Activated naive CD4-positive, alpha-beta T cell treated with anti-CD3 and anti-CD28 coated beads, Interleukin-2, amount 50 U/mL, for 72 hours (primary cell): ENCODE measurements at regions not wholly inside any gene's neighbourhood (a gene's known extent, or its start where the extent isn't known, plus 50 kb on each side); places are given as distances from the start of the nearest gene placed in this dataset.

ENCODE experiments used
- ATAC-seq, 2 donors: fragments of 150-1000 bp; cut with Tn5 transposase; 2 replicates each; pipeline ENCODE4 v1.10.0; 2021; ENCODE audit warnings: mild to moderate bottlenecking in 2 of 2, moderate library complexity in 2 of 2
- DNase-seq, 2 donors: peaks; one replicate each; pipeline ENCODE4 v3.0.0; 2021 to 2022; ENCODE audit warnings: low spot score in 2 of 2
- H3K27ac Mint-ChIP-seq, 2 donors: one replicate each; pipeline ENCODE4 v1.8.0; 2022; ENCODE audit warnings: mild to moderate bottlenecking in 2 of 2, mixed read lengths in 2 of 2
- H3K36me3 Mint-ChIP-seq, 2 donors: one replicate each; pipeline ENCODE4 v1.8.0; 2022; ENCODE audit warnings: mixed read lengths in 2 of 2
- H3K9me3 Mint-ChIP-seq, 2 donors: one replicate each; pipeline ENCODE4 v1.8.0; 2022; ENCODE audit warnings: mixed read lengths in 2 of 2

- no peak for ATAC-seq
- H3K9me3 Mint-ChIP-seq: peaks cover 10 to 17% of the 10 kb centered on the region in 2 donors
- no peaks in the 10 kb centered on the region for H3K36me3 Mint-ChIP-seq
- DNase-seq: no peak
- H3K27ac Mint-ChIP-seq: no peak overlapping the region
These were observed 251.1 kb upstream of the CHD6 start for GRCh38 chr20:41869261-41869660.

- H3K36me3 Mint-ChIP-seq: no peaks in the 10 kb centered on the region
- ATAC-seq: no peak
These were observed 247.8 kb upstream of the CHD6 start for GRCh38 chr20:41865938-41866337.

GRCh38 chr20:41862476-41862875 lies 244.3 kb upstream of the CHD6 start:
- ATAC-seq (no peak), DNase-seq (no peak)
- Mint-ChIP-seq H3K36me3 (no peaks in the 10 kb centered on the region), H3K9me3 (no peaks in the 10 kb centered on the region), H3K27ac (no peak overlapping the region)

More at GRCh38 chr20:41865938-41866337, 247.8 kb upstream of the CHD6 start:
- peaks cover 4 to 12% of the 10 kb centered on the region in 2 donors for H3K9me3 Mint-ChIP-seq
- DNase-seq: no peak
- no peak overlapping the region for H3K27ac Mint-ChIP-seq

GRCh38 chr20:41861772-41862422 lies 243.7 kb upstream of the CHD6 start:
- no peaks in the 10 kb centered on the region for H3K9me3 Mint-ChIP-seq
- H3K27ac Mint-ChIP-seq: no peak overlapping the region
- ATAC-seq: no peak
- H3K36me3 Mint-ChIP-seq: no peaks in the 10 kb centered on the region
- no peak for DNase-seq

GRCh38 chr20:41854765-41855164 lies 236.6 kb upstream of the CHD6 start:
- Mint-ChIP-seq H3K36me3 (no peaks in the 10 kb centered on the region), H3K9me3 (peaks cover 0 to 6% of the 10 kb centered on the region in 2 donors), H3K27ac (no peak overlapping the region)
- ATAC-seq (peak; percentile 28 to 35), DNase-seq (no peak)

GRCh38 chr20:41853806-41854205 lies 235.6 kb upstream of the CHD6 start:
- H3K27ac Mint-ChIP-seq: no peak overlapping the region
- DNase-seq: no peak
- peaks cover 0 to 6% of the 10 kb centered on the region in 2 donors for H3K9me3 Mint-ChIP-seq
- H3K36me3 Mint-ChIP-seq: no peaks in the 10 kb centered on the region
- ATAC-seq: no peak

- no peak for DNase-seq
- no peak for ATAC-seq
- Mint-ChIP-seq H3K9me3 (no peaks in the 10 kb centered on the region), H3K36me3 (no peaks in the 10 kb centered on the region), H3K27ac (no peak overlapping the region)
These were observed 230.0 kb upstream of the CHD6 start for GRCh38 chr20:41848180-41848579.

GRCh38 chr20:41837669-41838224 lies 219.6 kb upstream of the CHD6 start:
- H3K9me3 Mint-ChIP-seq: no peaks in the 10 kb centered on the region
- ATAC-seq: no peak
- no peaks in the 10 kb centered on the region for H3K36me3 Mint-ChIP-seq
- H3K27ac Mint-ChIP-seq: no peak overlapping the region
- DNase-seq: no peak

- no peak overlapping the region for H3K27ac Mint-ChIP-seq
- H3K36me3 Mint-ChIP-seq: no peaks in the 10 kb centered on the region
- no peak for DNase-seq
- H3K9me3 Mint-ChIP-seq: no peaks in the 10 kb centered on the region
- no peak for ATAC-seq
These were observed 215.6 kb upstream of the CHD6 start for GRCh38 chr20:41833739-41834138.

GRCh38 chr20:41830702-41831101 lies 212.5 kb upstream of the CHD6 start:
- no peak overlapping the region for H3K27ac Mint-ChIP-seq
- H3K9me3 Mint-ChIP-seq: no peaks in the 10 kb centered on the region
- no peaks in the 10 kb centered on the region for H3K36me3 Mint-ChIP-seq
- no peak for DNase-seq
- no peak for ATAC-seq

GRCh38 chr20:41819436-41819835 lies 201.3 kb upstream of the CHD6 start:
- no peak for DNase-seq
- H3K36me3 Mint-ChIP-seq: no peaks in the 10 kb centered on the region
- ATAC-seq: no peak
- no peaks in the 10 kb centered on the region for H3K9me3 Mint-ChIP-seq
- H3K27ac Mint-ChIP-seq: no peak overlapping the region

GRCh38 chr20:41818991-41819390 lies 200.8 kb upstream of the CHD6 start:
- DNase-seq (no peak), ATAC-seq (no peak)

GRCh38 chr20:41818369-41818768 lies 200.2 kb upstream of the CHD6 start:
- DNase-seq (no peak), ATAC-seq (no peak)
- no peaks in the 10 kb centered on the region for H3K9me3 Mint-ChIP-seq
- H3K27ac Mint-ChIP-seq: no peak overlapping the region
- H3K36me3 Mint-ChIP-seq: no peaks in the 10 kb centered on the region

More at GRCh38 chr20:41818991-41819390, 200.8 kb upstream of the CHD6 start:
- Mint-ChIP-seq H3K27ac (no peak overlapping the region), H3K9me3 (no peaks in the 10 kb centered on the region), H3K36me3 (no peaks in the 10 kb centered on the region)

GRCh38 chr20:41811456-41811855 lies 193.3 kb upstream of the CHD6 start:
- no peak for ATAC-seq
- peaks cover 0 to 8% of the 10 kb centered on the region in 2 donors for H3K36me3 Mint-ChIP-seq
- no peak overlapping the region for H3K27ac Mint-ChIP-seq
- no peak for DNase-seq
- peaks cover 0 to 15% of the 10 kb centered on the region in 2 donors for H3K9me3 Mint-ChIP-seq

- DNase-seq: no peak
- H3K27ac Mint-ChIP-seq: no peak overlapping the region
- H3K36me3 Mint-ChIP-seq: no peaks in the 10 kb centered on the region
- H3K9me3 Mint-ChIP-seq: no peaks in the 10 kb centered on the region
- no peak for ATAC-seq
These were observed 181.9 kb upstream of the CHD6 start for GRCh38 chr20:41800040-41800439.

- DNase-seq (no peak), ATAC-seq (no peak)
- H3K36me3 Mint-ChIP-seq: no peaks in the 10 kb centered on the region
- no peaks in the 10 kb centered on the region for H3K9me3 Mint-ChIP-seq
- H3K27ac Mint-ChIP-seq: no peak overlapping the region
These were observed 180.8 kb upstream of the CHD6 start for GRCh38 chr20:41798930-41799502.

- Mint-ChIP-seq H3K27ac (no peak overlapping the region), H3K9me3 (peaks cover 0 to 5% of the 10 kb centered on the region in 2 donors), H3K36me3 (no peaks in the 10 kb centered on the region)
- DNase-seq: no peak
- no peak for ATAC-seq
These were observed 168.0 kb upstream of the CHD6 start for GRCh38 chr20:41786158-41786557.
